Left forelimb (tissue), 1 donor: ENCODE measurements at regions not wholly inside any gene's neighbourhood (a gene's known extent, or its start where the extent isn't known, plus 50 kb on each side); places are given as distances from the start of the nearest gene placed in this dataset.

Source experiments
- DNase-seq: peaks from one replicate; pipeline ENCODE4 v3.0.0-alpha.2; 2018; ENCODE audit warnings: low spot score

DNA sequence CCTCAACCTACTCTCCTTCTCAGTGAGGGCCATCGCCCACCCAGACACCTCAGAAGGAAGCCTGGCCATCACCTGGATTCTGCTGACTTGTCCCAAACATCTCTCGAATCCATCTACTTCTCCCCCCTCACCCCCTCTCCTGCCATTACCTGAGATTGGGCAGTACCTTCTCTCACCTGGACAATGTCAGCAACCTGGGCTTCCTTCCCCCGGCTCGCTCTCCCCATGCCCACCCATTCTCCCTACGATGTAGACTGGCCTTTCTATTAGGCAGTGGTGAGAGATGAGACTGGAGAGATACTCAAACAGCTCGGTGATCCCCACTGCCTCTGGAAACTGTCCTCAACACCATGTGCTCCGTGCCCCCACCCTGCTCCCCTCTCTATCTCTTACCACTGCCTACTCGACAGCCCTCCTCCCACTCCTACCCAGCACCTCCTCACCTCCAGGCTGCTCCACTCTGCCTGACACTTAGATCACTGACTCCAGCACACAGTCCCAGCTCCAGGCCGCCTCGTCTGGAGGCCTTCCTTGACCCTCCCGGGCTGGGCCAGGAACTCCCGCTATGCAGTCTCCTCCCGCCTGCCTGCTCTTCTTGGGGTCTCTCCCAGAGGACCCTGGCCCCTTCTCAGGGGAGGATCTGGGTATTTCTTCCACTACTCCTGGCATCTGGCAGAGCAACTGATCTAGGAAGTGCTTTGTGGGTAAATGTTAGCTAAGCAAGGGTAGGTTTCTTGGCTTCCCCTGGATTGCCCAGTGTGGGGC is 235.8 kb upstream of the NLRP1 start:
- peak; percentile 36 for DNase-seq

DNA sequence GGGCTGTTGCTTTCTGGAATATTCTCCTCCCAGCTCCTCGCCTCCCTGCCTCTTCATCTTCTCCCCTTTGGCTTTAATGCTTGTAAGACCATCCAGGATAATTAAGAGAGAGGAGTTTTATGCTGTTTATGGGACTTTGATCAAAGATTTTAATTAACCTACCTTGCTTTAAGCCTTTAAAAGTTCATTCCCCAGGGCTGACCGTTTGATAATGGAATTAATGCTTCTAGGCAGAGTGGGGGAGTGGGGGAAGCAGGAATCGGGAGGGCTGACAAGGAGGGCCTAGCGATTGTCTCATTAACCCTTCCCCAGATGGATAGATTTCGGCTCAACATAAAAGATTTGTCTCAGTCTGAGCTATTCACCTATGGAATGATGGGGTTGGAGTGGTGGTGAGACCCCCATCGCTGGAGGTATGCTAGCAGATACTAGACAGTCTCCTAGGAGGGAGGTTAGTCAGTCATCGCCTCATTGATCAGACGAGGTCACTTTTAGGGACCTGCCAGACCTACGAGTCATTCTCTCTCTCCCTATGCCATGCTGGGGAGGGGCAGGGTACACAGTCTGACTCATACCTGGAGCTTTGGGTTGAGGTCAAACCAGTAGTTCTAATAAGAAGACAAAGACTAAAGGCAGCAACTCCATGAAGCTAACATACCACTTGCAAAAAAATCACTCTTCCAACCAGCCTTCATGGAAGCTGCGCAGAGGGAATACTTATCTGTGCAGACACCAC is 236.6 kb upstream of the NLRP1 start:
- no peak for DNase-seq

DNA sequence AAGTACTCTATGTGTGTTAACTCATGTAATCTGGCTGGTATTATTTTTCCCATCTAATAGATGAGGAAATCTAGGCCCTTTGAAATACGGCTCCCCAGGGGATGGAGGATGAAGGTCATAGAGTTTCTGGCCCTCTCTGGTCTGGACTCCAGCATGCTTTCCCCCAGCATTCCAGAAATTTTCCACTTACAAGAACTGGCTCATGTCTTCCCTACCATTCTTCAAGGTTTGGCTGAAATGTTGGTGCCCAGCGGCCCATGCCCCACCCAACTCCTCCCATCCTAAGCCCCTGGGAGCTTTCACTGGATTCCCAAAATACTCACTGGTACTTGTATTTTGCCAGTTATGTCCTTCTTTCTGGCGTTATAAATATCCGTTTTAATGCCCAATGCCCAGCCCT is 237.5 kb upstream of the NLRP1 start:
- DNase-seq: no peak

DNA sequence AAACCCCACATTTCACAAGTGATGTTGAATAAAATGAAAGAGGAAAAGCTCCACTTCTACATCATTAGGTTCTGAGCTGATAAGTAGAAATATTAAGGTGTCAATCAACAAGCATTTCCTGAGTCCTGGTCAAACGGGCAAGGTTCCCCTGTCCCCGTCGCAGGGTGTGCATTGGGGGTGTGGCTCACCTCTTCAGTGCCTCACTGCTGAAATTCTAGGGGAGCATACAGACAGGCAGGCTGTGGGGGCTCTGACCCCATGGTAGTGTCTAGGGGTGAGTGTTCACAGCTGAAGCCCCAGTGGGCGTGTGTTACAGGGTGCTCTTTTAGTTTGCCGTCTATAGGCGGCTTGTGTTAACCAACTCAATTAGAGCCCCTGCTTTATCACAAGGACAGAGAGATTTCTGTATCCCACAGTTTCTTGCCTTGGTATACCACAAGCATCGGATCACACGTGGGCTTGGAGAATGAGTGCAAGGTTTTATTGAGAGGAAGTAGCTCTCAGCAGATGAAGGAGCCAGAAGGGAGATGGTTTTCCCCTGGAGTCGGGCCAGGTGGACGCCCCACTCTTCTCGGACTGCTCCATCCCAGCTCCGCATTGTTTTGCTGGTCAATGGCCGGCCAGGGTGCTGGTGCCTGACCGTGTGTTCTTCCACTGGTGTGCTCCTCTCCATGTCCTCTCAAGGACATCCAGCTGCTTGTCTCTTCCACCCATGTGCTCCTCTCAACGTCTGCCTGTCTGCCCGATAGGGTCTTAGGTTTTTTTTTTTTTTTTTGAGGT is 238.2 kb upstream of the NLRP1 start:
- no peak for DNase-seq

DNA sequence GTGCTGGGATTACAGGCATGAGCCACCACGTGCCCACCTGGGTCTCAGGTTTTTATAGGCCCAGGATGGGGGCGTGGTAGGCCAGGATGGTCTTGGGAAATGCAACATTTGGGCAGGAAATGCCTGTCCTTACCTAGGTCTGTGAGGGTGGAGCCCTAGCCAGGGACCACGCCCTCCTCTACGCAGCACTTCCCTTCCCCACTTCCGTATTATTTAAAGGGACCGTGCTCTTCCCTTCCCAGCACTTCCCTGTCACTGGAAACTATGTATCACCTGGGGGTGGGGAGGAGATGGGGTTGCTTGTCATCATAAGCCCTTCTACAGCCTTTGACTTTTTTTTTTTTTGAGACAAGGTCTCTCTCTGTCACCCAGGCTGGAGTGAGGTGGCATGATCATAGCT is 238.9 kb upstream of the NLRP1 start:
- DNase-seq: no peak

DNA sequence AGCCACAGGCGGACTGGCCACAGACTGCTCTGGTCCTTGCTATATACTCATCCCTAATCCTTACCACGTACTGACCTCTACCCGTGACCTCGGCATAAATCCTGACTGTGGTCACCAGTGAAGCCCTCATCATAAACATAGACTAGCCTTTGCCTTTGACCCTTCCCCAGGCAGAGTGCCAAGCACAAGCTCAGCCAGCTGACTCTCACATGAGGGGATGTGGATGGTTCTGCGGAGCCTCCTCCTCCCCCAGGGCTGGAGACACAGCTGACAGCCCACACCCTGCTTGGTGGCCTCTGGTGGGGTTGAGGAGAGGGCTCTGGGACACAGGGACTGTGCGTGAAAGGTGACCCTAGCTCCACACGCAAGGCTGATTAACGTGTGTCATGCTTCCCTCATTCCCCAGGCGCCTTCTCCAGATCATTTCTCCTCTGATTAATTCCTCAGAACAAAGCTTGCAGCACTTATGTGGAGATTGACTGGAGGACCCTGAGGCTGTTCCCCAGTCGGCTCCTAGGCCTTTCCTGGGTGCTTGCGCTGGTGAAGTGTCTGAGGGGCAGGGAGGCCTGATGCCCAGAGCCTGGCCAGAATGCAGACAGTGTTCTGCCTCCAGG is 241.5 kb upstream of the NLRP1 start:
- no peak for DNase-seq

DNA sequence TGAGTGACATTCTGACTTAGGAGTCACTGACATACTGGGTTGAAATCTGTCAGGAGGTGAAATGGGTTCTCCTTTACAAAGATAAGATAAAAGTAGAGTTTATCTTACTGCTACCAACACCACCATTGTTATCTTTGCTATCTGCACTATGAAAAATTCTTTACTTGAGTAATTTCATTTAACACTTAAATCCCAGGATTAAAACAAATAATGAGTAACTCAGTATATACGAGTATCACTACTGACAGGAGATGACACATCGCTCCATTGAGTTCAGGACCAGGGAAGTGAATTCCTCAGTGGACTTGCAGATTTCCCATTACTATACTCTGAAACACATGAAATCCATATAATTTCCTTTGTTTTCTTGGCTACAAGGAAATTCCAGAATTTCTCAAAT is 242.1 kb upstream of the NLRP1 start:
- no peak for DNase-seq

DNA sequence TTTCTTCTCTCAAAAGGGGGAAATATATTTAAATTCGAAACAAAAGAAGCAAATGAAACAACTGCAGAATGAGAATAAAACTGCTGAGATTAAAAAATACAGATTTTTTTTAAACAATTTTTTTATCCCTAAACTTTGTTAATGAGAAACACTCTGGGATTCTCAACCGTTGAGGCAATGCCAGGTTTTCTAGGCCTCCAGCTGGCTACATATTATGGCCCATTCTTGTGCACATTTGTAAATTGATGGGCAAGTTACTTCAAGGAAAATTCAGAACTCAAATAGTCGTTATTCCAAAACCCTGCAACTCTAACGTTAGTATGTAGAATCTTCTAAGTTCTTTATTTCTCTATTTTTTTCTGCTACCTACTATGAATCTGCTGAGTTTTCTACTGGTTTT is 239.3 kb upstream of the WSCD1 start:
- DNase-seq: no peak

DNA sequence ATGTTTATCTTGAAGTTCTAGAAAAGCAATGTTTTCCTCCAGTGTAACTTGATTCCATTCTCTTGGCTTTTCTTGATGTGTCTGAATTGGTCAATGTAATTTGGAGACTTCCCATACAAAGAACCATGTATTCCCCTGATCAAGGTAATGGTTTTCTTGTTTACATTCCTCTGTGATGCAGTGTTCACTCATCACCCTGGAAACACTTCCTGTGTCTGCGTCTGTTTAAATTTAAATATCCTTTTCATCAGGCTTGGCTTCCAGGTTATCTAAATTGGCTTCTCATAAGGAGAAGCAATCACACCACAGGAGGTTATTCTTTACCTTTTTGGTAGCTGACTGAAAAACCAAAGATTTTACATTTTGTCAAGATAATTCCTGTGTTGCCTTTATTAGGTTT is 237.3 kb upstream of the WSCD1 start:
- no peak for DNase-seq

DNA sequence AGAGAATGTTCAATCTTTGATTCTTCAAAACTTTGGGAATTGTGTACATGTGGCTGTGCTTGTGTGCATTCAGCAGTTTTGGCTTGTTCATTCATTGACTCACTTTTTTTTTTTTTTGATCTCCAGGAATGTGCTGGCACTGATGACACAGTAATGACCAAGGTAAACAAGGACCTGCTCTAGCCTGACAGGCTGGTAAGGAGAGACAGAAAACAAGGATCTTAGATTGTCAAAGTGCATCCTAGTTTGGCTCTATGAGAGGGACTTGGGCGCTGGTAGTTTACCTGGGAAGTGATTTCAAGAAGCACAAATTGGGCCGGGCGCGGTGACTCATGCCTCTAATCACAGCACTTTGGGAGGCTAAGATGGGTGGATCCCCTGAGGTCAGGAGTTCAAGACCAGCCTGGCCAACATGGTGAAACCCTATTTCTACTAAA is 233.1 kb upstream of the WSCD1 start:
- no peak for DNase-seq

DNA sequence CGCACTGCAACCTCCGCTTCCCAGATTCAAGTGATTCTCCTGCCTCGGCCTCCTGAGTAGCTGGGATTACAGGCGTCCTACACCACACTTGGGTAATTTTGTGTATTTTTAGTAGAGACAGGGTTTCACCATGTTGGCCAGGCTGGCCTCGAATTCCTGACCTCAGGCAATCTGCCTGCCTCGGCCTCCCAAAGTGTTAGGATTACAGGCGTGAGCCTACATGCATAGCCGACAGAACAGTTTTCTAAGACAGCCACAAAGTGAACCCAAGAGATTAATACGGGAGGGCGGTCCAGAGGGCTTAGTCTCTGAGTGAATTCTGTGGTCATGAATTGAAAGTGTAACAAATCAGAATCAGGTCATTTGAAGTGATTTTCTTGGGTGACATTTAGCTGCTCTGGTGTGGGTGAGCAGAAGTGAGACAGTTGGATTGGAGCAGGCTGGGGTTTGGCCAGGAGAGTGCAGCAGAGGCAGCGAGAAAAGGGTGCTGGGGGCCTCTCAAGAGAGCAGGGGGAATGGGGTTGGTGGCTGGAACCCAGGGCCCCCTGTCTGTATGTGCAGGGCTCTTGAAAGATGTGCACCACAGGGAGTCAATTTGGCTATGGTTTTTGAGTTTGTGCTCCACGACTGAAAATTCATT is 231.4 kb upstream of the WSCD1 start:
- no peak for DNase-seq

DNA sequence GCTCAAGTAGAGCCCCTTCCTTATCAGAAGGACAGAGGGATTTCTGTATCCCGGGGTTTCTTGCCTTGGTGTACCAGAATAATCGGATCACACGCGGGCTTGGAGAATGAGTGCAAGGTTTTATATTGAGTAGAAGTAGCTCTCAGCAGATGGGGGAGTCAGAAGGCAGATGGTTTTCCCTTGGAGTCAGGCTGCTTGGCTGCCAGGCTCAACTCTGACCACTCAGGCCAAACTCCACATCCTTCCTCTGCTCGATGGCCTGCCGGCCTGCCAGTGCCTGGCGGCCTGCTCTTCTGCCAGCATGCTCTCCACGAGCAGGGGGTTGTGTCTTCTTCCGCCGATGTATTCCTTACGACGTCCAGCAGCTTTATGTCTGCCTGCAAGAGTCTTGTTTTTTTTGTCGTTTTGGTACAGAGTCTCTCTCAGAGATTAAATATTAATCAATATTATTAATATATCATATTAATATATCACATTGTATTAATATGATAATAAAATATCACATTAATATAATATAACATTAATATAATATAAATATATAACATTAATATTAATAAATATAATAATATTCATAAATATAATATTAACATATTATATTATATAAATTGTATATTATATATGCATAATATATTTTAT is 229.2 kb upstream of the WSCD1 start:
- DNase-seq: peak; percentile 52

DNA sequence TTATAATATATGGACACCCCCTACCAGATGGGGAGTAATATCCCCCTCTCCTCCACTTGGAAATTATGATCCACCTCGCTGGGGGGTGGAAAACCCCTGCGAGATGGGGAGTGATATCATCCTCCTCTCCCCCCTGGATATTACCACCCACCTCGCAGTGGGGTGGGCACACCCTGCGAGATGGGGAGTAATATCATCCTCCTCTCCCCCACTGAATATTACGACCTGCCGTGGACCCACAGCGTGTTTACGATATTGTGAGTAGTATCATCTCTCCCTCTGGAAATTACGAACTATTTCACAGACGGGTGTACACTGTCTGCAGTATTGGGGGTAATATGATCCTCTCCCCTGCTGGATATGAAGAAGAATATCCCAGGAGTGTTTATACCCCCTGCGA is 228.3 kb upstream of the WSCD1 start:
- DNase-seq: peak; percentile 25

DNA sequence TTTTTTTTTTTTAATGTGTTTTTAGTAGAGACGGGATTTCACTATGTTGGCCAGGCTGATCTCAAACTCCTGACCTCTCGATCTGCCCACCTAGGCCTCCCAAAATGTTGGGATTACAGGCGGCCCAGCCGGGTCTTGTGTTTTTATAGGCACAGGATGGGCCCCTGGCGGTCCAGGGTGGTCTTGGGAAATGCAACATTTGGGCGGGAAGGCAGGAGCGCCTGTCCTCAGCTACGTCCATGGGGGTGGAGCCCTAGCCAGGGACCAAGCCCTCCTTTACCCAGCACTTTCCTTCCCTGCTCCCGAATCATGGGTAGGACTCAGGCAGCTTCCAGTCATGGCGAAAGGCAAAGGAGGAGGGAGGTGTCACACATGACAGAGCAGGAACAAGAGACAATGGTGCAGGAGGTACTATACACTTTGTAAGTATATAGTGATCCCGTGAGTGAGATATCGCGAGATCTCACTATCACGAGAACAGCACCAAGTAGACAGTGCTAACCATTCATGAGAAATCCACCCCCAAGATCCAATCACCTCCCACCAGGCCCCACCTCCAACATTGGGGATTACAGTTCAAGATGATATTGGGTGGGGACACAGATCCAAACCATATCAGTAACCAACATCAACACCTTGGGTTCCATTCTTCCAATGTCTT is 226.7 kb upstream of the WSCD1 start:
- DNase-seq: peak; percentile 58

DNA sequence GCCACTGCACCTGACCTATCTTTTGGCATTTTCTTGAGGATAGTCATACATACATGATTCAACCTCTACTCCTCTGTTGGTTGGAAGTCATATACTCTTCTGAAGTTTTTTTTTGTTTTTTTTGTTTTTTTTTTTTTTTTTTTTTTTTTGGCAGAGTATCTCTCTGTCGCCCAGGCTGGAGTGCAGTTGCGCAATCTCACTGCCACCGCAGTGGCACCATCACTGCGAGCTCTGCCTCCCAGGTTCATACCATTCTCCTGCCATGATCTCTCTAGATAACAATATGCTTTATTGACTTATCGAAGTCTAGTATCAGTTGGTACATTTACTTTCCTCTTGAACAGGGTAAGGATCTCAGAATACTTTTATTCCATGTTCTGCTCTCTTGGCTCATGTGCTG is 224.2 kb upstream of the WSCD1 start:
- no peak for DNase-seq

DNA sequence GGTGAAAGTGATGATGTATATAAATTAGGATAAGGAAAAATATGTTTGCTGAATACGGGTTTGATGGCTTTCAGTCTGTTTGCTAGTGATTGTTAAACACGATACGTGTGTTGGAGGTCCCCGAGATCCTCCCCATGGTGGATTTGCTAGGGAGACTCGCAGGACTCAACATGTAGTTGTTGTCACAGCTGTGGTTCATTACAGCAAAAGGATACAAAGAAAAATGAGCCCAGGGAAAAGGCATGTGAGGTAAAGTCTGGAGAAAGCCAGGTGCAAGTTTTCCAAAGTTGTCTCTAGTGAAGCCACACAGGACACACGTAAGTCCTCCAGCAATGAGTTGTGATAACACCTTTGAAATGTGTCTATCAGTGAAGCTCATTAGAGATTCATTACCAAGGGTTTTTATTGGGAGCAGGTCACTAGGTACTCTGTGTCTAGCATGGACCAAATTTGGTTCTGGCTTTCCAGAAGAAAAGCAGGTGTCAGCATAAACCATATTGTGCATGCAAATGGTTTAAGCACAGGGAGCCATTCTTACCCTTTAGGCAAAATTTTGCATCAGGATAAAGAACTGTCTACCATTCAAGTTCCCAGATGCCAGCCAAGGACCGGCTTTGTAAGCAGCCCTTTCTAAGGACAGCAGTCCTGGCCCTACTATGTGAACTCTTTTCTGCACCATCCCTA is 215.2 kb upstream of the WSCD1 start:
- DNase-seq: no peak

DNA sequence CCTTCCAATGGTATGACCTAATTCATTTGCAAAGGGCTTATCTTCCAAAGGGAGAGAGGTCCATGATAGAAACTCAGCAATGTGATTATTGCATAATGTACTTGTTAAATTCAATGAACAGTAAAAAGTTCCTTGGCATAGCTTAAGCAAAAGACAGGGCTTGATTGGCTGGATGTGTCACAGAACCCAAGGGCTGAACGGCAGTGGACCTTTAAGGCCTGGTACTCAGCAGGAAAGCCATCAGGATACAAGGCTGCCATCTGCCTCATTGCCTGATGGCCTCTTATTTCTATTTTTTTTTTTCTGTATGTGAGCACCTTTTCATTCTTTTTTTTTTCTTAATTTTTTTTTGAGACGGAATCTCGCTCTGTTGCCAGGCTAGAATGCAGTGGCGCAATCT is 208.9 kb upstream of the WSCD1 start:
- no peak for DNase-seq

DNA sequence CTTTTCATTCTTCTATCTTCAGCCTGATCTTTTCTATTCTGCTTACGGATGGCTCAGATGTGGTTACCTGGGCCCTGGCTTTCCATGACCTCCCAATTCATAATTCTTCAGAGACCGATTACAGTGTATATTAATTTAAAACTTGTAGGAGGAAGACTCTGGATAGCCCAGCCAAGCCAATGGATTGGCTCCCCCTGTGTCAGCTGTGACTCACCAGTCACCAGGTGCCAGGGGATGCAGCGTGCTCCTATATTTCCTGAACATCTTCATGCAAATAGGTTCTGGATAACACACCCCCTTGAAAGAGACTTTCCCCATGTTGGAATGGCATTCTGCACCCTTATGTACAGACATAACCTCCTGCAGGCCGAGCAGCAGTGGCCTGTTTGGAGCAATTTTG is 208.3 kb upstream of the WSCD1 start:
- DNase-seq: no peak

DNA sequence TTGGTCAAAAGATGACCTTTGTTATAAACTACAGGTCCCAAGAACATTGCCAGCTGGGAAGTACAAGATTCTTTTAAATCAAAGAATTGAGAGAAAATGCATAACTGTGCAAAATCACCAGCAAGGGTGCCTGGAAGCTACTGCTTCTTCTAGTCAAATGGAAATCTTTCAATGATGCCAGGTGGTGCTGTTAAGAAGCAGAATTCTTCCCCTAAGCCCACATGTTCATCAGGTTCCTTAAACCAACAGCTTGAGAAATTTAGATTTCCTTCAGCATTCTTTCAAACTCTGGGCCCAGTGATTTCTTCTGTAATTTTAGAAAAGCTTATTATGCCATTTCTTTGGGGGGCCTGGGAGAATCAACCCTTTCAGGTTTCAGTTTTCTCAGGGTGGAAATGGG is 207.8 kb upstream of the WSCD1 start:
- no peak for DNase-seq
